SH-SY5Y (cell line): ENCODE measurements at regions not wholly inside any gene's neighbourhood (a gene's known extent, or its start where the extent isn't known, plus 50 kb on each side); places are given as distances from the start of the nearest gene placed in this dataset.

ENCODE experiments used
- GATA2 ChIP-seq: IDR thresholded peaks from 2 replicates; pipeline ENCODE4 v1.6.1; 2011; ENCODE audit warnings: mild to moderate bottlenecking, low read depth, low read length
- GATA3 ChIP-seq: IDR thresholded peaks from 2 replicates; pipeline ENCODE4 v1.6.1; 2011; ENCODE audit warnings: low read depth, mild to moderate bottlenecking, low read length, moderate library complexity

DNA sequence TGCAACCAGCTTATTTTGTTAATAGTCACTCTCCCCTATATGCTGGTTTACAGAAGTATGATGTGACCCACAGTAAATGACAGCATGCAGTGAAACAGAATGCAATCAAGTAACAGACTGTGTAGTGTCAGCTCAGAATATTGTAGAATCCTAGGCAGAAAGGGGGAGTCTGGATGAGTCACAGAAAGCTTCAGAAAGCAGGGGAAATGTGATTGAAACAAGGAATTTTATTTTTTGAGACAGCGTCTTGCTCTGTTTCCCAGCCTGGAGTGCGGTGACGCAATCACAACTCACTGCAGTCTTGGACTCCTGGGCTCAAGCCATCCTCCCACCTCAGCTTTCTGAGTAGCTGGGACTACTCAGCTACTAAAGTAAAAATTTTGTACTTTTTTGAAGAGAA is 188.3 kb upstream of the FOXN2 start:
- TF ChIP-seq GATA3 (no peak), GATA2 (no peak)
